Dermis blood vessel endothelial cell (primary cell): ENCODE measurements at regions not wholly inside any gene's neighbourhood (a gene's known extent, or its start where the extent isn't known, plus 50 kb on each side); places are given as distances from the start of the nearest gene placed in this dataset.

ENCODE experiments used
- DNase-seq: peaks from one replicate; pipeline ENCODE4 v3.0.0; 2010

DNA sequence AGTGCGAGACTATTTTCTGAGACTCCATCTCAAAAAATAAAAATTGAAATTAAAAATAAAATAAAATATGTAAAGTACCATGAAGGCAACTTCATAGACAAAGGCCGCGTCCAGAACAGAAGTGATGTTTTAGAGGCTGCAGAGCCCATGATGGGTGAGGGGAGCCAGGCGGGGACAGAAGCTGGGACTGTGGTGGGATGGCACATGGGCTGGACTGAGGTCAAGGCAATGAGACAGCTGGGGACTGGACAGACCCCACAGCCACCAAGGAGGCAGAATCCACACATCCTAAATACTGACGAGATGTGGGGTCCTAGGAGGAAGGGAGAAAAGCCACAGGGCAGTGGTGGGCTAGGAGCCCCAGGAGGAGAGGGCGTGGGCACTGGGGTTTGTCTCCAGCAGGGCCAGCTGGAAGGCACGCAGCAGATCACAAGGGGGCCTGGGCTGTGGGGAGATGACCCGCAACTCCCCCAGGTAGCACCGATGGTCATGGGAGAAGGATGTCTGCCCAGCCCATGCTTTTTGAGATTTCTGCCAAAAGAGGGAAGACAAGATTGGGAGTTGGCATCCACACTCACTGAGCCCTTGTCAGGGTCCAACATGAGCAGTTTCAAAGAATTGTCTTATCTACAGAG lies 74.3 kb downstream of the KCNF1 start:
- no peak for DNase-seq

DNA sequence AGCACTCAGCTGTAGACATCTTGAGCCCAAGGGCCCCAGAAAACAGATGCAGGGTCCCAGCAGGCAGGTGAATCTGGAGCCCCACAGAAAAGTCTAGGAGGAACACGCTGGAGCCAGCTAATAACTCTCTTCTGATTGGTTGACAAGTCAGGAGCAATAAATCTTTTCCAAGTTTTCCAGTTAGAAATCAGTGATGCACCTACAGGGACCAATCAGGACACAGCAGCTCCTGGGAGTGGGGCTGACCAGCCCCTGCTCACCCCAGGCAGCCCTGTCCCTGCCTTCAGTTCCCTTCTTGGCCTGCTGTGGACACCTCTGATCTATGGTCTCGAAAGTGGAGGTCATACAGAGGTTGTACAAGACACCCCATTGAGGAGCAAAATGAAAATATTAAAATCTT lies 75.7 kb downstream of the KCNF1 start:
- DNase-seq, result no peak

DNA sequence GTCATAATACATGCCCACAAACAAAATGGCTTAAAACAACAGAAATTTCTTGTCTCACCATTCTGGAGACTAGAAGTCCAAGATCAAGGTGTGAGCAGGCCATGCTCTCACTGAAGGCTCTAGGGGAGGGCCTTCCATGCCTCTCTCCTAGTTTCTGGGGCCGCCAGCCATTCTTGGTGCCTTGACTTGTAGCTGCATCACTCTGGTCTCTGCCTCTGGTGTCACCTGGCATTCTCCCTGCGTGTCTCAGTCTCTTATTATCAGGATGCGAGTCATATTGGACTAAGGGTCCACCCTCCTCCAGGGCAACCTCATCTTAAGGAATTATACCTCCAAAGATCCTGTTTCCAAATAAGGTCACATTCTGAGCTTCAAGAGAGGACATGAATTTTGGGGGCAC lies 76.1 kb downstream of the KCNF1 start:
- DNase-seq, result no peak

DNA sequence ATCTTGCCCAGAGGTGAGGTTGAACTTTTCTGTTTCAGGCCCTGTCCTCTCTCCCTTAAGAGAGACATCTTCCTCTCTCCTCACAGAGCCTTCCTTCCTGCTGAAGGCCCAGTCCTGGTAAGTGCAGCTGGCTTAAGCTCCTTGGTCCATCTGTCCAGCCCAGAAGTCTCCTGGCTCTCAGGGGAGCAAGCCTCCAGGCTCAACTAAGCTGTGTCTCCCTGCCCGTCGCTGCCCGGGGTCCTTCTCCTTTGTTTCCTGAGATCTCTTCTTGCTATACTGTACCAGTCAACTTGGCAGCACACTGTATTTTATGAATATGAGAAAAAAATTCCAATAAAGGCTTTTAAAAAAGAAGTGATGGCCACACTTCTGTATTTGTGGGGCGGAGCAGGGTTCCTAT lies 77.4 kb downstream of the KCNF1 start:
- no peak for DNase-seq

DNA sequence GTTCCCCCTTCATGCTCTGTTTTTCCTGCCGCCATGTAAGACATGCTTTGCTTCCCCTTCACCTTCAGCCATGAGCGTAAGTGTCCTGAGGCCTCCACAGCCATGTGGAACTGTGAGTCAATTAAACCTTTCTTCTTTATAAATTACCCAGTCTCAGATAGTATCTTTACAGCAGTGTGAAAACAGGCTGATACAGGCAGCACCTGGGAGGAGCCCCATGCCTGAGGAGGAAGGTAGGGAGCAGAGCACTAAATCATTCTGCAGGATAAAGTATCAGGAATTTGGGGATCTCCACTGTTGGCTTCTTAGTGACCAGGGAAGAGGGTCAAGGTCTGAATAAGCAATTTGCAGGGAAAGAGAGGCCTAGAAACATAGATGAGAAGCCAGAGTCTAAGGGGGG lies 78.0 kb downstream of the KCNF1 start:
- DNase-seq, result no peak

DNA sequence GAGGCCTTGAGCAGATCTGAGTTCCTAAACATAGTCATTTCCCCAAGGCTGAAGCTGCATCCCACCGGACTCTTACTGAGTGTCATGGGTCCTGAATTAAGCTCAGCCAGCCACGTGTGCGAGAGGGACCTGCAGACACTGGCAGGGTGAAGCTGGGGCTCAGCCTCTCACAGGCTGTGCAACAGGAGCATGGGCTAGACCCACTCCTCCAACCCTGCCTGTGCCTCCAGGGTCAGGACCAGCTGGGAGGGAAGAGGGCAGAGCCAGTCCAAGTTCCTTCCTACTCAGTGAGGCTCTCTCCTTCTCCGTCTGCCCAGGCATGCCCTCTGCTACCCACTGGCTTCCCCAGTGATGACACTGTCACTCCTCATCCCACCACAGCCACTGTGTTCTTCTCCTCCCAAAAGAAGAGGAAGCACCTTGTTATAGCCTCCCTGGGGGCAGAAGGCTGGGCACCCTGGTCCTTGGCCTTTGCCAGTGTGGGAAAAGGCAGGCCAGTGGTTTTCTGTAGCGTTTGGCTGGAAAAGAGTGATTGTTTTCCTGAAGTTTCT lies 78.9 kb downstream of the KCNF1 start:
- DNase-seq, result no peak

DNA sequence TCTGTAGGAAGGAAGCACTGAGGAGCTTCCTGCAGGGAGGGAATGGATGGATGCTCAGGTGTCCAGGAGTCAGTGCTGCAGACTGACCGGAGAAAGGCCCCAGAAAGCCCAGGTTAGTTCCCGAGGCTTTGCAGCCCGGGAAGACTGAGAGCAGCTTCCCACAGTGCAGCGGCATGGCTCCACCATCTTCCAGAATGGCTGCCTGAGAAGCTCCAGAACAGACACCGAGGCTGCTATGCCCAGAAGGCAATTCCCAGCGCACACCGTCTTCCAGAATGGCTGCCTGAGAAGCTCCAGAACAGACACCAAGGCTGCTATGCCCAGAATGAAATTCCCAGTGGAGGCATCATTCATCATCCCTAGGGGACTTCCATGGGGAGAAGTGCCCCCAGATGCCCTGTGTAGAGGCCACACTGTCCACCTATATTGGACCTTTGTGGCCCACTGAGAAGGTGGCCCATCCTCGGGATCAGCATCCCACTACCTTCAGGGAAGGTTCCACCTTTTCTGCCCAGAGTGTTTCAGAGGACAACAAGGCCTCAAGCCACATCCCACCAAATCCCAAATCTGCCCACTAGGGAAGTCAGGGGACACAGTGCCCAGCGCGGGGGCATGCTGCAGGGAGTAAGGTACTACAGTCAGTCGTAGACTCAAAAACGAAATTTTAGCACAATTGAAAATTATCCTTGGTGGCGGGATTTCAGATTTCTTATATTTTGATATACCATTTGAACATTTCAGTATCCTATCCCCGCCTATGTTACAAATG lies 80.5 kb downstream of the KCNF1 start:
- no peak for DNase-seq

DNA sequence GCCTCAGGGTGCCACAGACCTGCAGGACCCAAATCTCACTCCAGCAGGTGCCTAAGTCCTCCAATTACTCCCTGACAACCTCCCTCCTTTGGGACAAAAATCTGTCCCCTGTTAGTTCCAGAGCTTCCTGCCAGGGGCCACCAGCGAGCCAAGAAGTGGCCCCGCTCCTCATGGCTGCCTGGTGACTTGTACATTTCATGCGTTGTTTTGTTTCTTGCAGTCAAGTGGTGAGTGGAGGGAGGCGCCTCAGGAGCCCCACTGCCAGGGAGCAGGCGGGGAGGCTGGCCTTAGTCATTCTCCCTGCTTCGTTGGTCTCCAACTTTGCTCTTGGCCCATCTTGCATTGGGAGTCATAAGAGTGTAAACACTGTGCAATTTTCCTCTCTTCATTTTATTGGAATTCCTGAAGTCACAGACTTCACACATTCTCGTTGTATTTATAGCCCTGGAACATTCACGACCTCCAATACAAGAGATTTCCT lies 81.3 kb downstream of the KCNF1 start:
- no peak for DNase-seq

DNA sequence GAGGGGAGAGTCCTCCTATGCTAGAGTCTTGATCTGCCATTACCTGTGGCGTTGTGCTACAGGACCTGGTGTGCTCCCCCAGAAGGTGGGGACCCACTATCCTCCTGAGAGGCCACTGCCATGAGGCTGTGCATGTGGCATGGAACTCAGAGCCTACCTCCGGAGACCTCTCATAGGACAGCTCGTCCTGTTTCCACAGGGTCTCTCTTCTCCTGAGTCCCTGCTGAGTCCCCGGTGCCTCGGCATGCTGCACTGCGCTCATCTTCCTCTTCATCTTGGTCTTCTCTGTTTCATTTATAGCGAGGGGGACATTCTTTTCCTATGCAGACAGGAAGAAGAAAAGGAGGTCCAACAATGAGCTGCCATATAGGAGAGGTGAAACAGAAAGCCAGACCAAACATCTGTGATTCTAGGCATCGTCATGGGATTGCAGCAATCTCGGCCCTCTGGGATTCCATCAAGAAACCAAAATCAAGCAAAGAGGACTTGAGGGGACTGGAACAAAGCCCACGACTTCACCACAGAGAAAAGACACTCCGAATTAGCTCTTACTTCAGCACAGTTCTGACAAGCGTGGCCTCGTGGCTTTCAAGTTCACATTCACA lies 83.7 kb downstream of the KCNF1 start:
- no peak for DNase-seq

DNA sequence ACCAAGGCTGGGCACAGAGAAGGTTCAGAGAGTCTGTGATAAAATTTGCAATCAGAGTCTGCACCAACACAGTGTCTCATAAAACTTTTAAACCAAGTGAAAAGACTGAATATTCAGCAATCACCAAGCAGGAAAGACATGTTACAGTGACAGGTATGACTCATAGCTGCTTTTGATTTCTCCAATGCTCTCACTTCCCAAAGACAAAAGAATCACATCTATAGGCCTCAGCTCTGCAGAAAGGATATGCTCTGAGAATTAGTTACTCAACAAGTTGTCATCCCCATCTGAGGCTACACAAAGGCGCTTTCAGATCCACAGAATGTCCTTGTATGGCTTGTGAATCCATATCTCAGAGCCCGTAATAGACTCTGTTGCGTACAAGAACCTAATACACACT lies 92.5 kb downstream of the KCNF1 start:
- peak; percentile 67 for DNase-seq

DNA sequence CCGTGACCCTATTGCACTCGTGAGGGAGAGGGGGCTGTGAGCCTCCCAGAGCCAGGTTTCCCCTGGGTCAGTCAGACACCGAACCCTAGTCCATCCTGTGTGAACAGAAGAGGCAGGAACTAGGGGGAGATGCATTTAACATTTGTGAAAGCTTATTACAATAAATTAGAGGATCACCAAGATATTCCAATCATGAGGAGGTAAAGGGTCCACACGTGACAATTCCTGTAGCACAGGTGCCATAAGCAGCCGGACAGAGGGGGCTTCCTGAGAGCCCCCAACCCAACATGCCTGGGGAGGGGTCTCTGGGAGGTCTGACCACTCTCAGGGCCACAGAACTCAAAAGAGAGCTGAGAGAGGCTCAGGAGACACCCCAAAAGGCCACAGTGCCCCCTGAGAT lies 93.3 kb downstream of the KCNF1 start:
- DNase-seq, result no peak

DNA sequence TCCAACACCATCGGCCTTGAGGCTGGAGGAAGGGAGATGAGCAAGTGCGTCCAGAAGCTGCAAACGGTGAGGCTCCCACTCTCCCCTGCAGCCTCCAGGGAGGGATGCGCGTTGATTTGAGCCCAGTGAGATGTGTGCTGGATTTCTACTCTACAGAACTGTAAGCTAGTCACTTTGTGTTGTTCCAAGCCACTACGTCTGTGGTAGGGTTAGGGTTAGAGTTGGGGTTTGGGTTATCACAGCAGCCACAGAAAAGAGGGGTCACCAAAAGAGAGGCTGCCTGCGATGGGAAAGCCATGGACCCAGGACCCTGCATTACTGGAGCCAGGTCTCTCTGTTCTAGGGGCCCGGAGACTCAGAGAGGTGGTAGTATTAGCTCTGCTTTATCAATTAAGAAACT lies 94.5 kb downstream of the KCNF1 start:
- DNase-seq, result no peak

DNA sequence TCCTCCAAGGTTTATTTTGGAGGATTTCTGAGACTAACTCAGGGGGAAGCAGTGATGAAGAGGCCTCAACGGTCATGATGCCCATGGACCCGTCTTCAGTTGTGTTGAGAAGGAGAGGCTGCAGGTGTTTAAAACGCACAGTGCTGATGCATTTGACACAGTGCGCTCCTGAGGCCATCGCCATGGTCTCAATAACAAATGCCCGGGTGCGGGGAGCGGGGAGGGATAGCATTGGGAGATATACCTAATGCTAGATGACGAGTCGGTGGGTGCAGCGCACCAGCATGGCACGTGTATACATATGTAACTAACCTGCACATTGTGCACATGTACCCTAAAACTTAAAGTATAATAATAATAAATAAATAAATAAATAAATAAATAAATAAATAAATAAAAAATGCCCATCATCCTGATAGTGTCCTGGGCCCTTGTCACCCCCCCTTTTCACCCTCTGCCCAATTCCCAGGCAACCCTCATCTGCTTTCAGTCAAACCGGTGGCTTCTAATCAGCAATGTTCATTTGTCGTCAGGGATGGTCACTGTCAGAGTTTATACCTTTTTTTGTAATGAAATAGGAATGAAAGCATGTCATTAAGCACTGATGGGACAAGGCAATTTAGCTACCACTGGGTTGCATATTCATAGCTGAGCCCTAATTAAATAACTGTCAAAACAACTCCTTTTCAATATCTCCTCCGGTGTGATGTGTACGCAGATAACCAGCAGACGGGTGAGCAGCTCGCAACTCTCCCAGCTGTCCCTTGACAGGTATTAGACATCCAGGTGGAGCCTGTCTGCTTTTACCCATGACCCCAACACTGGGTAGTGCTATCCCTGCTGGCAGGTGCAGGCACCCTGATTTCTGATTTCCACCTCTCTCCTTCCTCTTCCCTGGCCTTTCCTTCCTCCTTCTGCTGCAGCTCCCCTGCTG lies 95.9 kb downstream of the KCNF1 start:
- no peak for DNase-seq

DNA sequence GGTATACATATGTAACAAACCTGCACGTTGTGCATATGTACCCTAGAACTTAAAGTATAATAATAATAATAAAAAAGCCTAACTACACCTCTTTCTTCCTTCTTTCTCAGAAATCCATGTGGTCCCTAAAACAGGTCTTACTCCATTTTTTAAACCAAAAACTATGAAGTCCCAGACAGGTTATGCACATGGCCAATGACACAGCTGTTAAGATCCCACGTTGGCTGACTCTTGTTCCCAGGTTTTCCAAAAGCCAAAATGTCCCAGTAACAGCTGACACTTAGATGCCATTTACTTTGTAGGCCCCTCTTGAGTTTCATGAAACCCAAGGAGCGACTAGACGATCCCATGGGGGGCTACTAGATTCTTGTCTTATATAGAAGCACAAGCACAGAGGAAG lies 97.0 kb downstream of the KCNF1 start:
- no peak for DNase-seq

DNA sequence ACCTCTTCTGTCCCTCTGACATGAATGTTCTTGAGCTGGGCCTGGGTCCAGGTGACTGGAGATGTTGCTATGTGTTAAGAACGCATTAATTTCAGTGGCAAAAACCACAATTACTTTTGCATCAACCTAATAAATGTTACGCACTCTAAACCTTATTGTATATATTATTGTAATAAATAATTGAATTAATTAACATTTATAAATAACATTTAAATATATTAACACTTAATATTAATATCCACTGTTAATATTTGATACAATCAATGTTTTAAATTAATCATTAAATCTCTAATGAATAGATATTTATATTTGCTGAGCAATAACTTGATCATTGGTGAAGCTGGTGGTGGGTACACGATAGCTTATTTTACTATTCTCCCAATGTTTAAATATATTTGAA lies 97.4 kb downstream of the KCNF1 start:
- DNase-seq, result no peak

DNA sequence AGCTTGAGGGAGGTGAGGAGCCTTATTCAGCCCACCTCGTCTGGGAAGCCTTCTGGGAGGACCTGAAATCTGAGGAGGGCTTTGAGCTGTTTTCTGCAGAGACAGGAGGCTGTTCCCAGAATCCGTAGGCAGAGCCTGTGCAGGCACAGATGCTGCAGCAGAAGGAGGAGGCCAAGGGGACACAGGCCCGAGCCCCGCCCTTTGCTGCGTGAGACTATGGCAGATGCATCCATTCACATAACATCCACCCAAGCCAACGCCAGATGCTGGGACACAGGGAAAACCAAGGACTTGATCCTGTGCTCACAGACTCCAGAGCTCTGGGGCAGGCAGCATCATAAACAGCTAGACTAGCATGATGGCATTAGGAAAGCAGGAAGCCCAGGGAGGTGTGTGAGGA lies 98.2 kb downstream of the KCNF1 start:
- DNase-seq, result no peak

DNA sequence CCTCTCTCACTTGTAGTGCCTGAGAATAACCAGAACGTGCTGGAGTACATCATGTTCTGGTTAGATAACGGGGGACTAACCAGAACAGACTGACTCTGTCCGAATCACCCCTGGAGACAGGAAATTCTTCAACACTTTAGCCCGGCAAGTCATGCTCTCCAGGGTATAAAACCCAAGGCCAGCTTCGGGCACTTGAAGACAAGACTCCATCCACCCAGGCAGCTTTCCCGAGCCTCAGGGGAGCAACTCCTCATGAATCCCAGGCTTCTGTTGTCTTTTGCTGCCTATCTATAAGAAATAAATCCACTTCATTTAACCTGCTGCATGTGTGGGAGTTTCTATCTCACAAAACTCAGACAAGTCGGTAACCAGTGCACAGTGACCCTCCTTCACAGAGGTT lies 99.6 kb downstream of the KCNF1 start:
- DNase-seq, result no peak

DNA sequence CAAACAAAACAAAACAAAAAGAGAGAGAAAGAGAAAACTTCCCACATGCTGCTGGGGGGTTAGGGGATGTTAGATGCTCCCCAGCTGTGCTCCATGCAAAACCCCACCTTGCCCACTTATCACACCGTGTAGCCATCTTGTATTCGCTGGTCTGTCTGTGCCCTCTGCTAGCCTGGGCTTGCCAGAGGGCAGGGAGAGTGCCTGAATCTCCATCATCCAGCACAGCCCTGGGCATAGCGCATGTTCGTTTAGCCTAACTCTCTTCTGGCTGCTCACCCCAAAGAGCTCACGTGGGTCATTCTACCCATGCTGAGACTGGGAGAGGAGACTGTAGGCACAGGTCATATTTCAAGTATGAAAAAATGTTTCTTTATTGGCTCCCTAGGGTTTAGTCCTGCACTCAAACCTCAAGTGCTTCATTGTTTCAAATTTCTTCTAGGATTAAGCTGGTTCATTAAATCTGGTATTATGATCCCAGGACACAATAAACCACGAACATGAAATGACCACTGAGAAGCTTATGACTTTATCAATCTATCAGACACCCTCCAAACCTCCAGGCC lies 100.5 kb downstream of the KCNF1 start:
- DNase-seq, result no peak

DNA sequence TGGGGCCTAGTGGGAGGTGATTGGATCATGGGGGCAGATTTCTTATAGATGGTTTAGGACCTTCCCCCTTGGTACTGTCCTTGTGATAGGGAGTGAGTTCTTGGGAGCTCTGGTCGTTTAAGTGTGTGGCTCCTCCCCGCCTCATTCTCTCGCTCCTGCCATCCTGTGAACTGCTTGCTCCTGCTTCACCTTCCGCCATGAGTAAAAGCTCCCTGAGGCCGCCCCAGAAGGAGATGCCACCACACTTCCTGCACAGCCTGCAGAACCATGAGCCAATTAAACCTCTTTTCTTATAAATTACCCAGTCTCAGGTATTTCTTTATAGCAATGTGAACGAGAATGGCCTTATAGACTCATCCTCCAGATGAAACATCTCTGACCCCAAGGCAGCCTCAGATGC lies 101.5 kb downstream of the KCNF1 start:
- DNase-seq, result no peak

DNA sequence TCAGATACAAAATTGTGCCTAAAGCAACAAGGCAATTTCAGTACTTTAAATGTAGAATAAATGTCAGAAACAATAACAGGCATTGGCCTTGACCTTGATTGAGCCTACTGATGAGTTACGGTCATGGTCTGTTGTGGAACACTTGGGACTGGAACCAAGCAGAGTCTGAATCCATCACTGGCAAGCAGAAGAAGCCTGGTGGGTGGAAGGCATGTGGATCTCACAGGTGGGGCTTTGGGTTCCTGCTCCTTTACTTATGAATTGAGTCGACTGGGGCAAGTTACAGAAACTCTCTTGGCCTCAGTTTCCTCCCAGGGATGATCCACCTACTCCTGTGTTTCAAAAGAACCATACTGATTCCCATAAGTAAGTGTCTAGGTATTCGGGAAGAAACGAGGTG lies 102.3 kb downstream of the KCNF1 start:
- no peak for DNase-seq

DNA sequence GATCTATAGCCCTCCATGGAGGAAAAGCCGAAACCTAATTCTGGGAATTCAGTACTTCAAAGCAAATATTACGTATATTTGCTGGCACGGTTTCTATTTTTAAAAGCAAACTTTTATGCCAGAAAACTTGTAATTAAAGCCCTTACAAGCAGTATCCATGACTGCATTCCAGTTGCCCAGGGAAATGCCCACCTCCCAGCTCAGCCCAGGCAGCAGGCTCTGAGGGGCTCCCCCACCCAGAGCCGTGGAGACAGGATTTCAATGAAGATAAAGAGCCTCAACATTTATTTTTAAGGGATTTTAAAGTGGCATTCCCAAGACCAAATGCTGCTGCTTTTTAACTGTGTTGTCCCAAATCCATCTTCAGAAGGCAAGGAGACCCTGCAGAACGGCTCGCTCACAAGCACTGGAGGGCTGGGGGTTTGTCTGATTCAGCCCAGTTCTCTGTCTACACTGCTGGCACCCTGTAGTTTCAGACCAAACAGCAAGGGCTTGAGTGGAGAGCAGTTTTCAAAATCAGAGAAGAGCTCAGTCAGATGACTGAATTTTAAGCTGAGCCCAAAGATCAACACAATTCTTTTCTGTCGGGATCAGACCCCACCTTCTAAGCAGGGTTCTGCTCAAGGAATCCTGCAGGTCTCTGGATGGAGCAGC lies 105.1 kb downstream of the KCNF1 start:
- no peak for DNase-seq

DNA sequence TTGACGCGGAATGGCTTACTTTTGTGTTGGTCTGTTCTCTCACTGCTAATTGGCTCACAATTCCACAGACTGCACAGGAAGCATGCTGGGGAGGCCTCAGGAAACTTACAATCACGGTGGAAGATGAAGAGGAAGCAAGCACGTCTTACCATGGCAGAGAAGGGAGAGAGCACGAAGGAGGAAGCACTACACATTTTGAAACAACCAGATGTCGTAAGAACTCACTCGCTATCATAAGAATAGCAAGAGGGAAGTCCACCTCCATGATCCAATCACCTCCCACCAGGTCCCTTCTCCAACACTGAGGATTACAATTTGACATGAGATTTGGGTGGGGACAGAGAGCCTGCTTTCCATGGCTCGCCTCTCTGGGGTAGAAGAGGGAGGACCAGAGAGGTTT lies 106.2 kb downstream of the KCNF1 start:
- DNase-seq, result no peak
